ENCODE measurements at regions not wholly inside any gene's neighbourhood (a gene's known extent, or its start where the extent isn't known, plus 50 kb on each side); places are given as distances from the start of the nearest gene placed in this dataset.

GRCh38 chr3:101954936-101955335 lies 105.6 kb downstream of the NFKBIZ start:
- WGBS (ENCODE audit: low lambda C conversion rate), result 69% methylated on average over 3 of the region's 3 CpGs
- CTCF ChIA-PET, result no interaction called here
- peaks cover 0 to 21% of the 10 kb centered on the region in 2 experiments; a peak in 2 of 4 replicates for H3K4me1 ChIP-seq (ENCODE audit: control insufficient read depth in 1 of 2, insufficient read depth in 2 of 2, low read depth in 1 of 2, low read length in 1 of 2)
- no peak overlapping the region for H2AFZ ChIP-seq (ENCODE audit: low read depth)
- no peaks in the 10 kb centered on the region for H3K79me2 ChIP-seq (ENCODE audit: insufficient read depth)
- no peak overlapping the region for H3K27ac ChIP-seq (ENCODE audit: low read depth in 2 of 2, low read length in 1 of 2)
- no peaks in the 10 kb centered on the region for H3K36me3 ChIP-seq (replicated peaks in 1 of 2; ENCODE audit: control insufficient read depth in 1 of 2, insufficient read depth in 2 of 2, low read length in 1 of 2)
- H4K20me1 ChIP-seq (ENCODE audit: insufficient read depth), result no peaks in the 10 kb centered on the region
- no peak overlapping the region for H3K9ac ChIP-seq
- H3K9me2 ChIP-seq, result no peaks in the 10 kb centered on the region
- H3K27me3 ChIP-seq (ENCODE audit: insufficient read depth), result no peaks in the 10 kb centered on the region
- TF ChIP-seq CTCF (IDR thresholded peaks at IDR 0.05) (no peak), GABPA (IDR thresholded peaks at IDR 0.05; ENCODE audit: low read depth) (no peak), CHD2 (IDR thresholded peaks at IDR 0.05; ENCODE audit: low read length, partially characterized antibody) (no peak), FOXJ3 (CRISPR knock-in tag; IDR thresholded peaks at IDR 0.05) (no peak), REST (IDR thresholded peaks at IDR 0.05; ENCODE audit: low read depth, low read length) (no peak)
- POLR2A ChIA-PET, result no interaction called here
- peaks cover 2% of the 10 kb centered on the region; the same call in 1 of the 2 replicates for H3K9me3 ChIP-seq
- H3F3A ChIP-seq (replicated peaks; ENCODE audit: insufficient read depth), result peaks cover 19% of the 10 kb centered on the region
- no peak overlapping the region for H3K4me2 ChIP-seq
- no peak overlapping the region for H3K4me3 ChIP-seq (ENCODE audit: low read depth in 2 of 2, low read length in 1 of 2)
- DNase-seq, result no peak

GRCh38 chr3:101962055-101962454 lies 112.7 kb downstream of the NFKBIZ start:
- TF ChIP-seq IRF3 (IDR thresholded peaks at IDR 0.05; ENCODE audit: low read depth, low read length) (no peak), PBX3 (IDR thresholded peaks at IDR 0.05) (peak; percentile 83), TCF12 (IDR thresholded peaks at IDR 0.05) (peak; percentile 48; the same call in 1 of the 2 replicates), FOSL2 (IDR thresholded peaks at IDR 0.05; ENCODE audit: borderline replicate concordance, low read depth) (peak; percentile 58; the same call in 1 of the 2 replicates), JUND (IDR thresholded peaks at IDR 0.05) (peak; percentile 48), USF2 (IDR thresholded peaks at IDR 0.05; ENCODE audit: borderline replicate concordance, low read depth, low read length) (no peak)
- Histone ChIP-seq H3F3A (replicated peaks; ENCODE audit: insufficient read depth) (peaks cover 20% of the 10 kb centered on the region), H3K36me3 (replicated peaks in 1 of 2; ENCODE audit: control insufficient read depth in 1 of 2, insufficient read depth in 2 of 2, low read length in 1 of 2) (no peaks in the 10 kb centered on the region), H3K27ac (ENCODE audit: low read depth in 2 of 2, low read length in 1 of 2) (peak overlapping the region in 1 of 2 experiments; percentile 36; a peak in 2 of 4 replicates), H3K79me2 (ENCODE audit: insufficient read depth) (no peaks in the 10 kb centered on the region), H3K4me3 (ENCODE audit: low read depth in 2 of 2, low read length in 1 of 2) (no peak overlapping the region), H3K9ac (no peak overlapping the region), H2AFZ (ENCODE audit: low read depth) (no peak overlapping the region), H3K9me3 (peaks cover 8% of the 10 kb centered on the region; the same call in 1 of the 2 replicates), H3K9me2 (no peaks in the 10 kb centered on the region), H3K4me2 (0 out of 2 replicates have a peak overlapping the region, but pooled peaks have one; percentile 13), H4K20me1 (ENCODE audit: insufficient read depth) (no peaks in the 10 kb centered on the region), H3K4me1 (ENCODE audit: control insufficient read depth in 1 of 2, insufficient read depth in 2 of 2, low read depth in 1 of 2, low read length in 1 of 2) (no peaks in the 10 kb centered on the region), H3K27me3 (ENCODE audit: insufficient read depth) (no peaks in the 10 kb centered on the region)
- WGBS (ENCODE audit: low lambda C conversion rate), result 11% methylated on average over 1 of the region's 1 CpG
- CTCF ChIA-PET, result no interaction called here
- POLR2A ChIA-PET, result interaction anchor here (0.6 kb wide), 1 partner anchor 34 kb away, joined by 3 read pairs; no protein-coding TSS in a partner anchor
- DNase-seq, result no peak
